Effector memory CD8-positive, alpha-beta T cell (primary cell): ENCODE measurements at regions not wholly inside any gene's neighbourhood (a gene's known extent, or its start where the extent isn't known, plus 50 kb on each side); places are given as distances from the start of the nearest gene placed in this dataset.
A peak's percentile ranks its signal among the peaks of the same experiment; 100 is the strongest.

Source experiments
- ATAC-seq: fragments of 150-1000 bp; cut with Tn5 transposase; replicated peaks from 2 replicates; pipeline ENCODE4 v1.10.0; 2021; ENCODE audit warnings: mild to moderate bottlenecking, moderate library complexity
- DNase-seq, 3 experiments: peaks; one replicate each; pipeline ENCODE4 v3.0.0; 2021
- H3K27ac Mint-ChIP-seq, 2 donors: one replicate each; pipeline ENCODE4 v1.8.0; 2022; ENCODE audit warnings: mild to moderate bottlenecking in 2 of 2, mixed read lengths in 2 of 2, moderate library complexity in 2 of 2
- H3K27me3 Mint-ChIP-seq, 2 donors: one replicate each; pipeline ENCODE4 v1.8.0; 2022; ENCODE audit warnings: mixed read lengths in 2 of 2
- H3K36me3 Mint-ChIP-seq: one replicate; pipeline ENCODE4 v1.8.0; 2022; ENCODE audit warnings: mild to moderate bottlenecking, moderate library complexity, mixed read lengths; ENCODE audit not compliant: insufficient read depth
- H3K4me1 Mint-ChIP-seq, 2 donors: one replicate each; pipeline ENCODE4 v1.8.0; 2022; ENCODE audit warnings: low read depth in 2 of 2, mixed read lengths in 2 of 2
- H3K4me3 Mint-ChIP-seq, 2 donors: one replicate each; pipeline ENCODE4 v1.8.0; 2022; ENCODE audit warnings: mild to moderate bottlenecking in 2 of 2, mixed read lengths in 2 of 2, moderate library complexity in 2 of 2
- H3K9me3 Mint-ChIP-seq, 2 donors: one replicate each; pipeline ENCODE4 v1.8.0; 2022; ENCODE audit warnings: mixed read lengths in 2 of 2

GRCh38 chr10:17510242-17510908, 56.0 kb upstream of the ST8SIA6 start:
- Mint-ChIP-seq H3K27me3 (no peaks in the 10 kb centered on the region), H3K4me3 (peak overlapping the region; percentile 41 to 65), H3K36me3 (peaks cover 11% of the 10 kb centered on the region), H3K9me3 (peaks cover 3 to 10% of the 10 kb centered on the region in 2 donors), H3K4me1 (peaks cover 30 to 75% of the 10 kb centered on the region in 2 donors), H3K27ac (peak overlapping the region; percentile 88 to 92)
- peak in 2 of 3 experiments; percentile 11 to 15 for DNase-seq
- peak; percentile 28 for ATAC-seq

- Mint-ChIP-seq H3K27ac (peak overlapping the region; percentile 87 to 92), H3K4me1 (peaks cover 33 to 86% of the 10 kb centered on the region in 2 donors), H3K4me3 (peak overlapping the region; percentile 22 to 65)
Measured at GRCh38 chr10:17507538-17507937, 53.1 kb upstream of the ST8SIA6 start.

GRCh38 chr10:17506856-17507471, 52.6 kb upstream of the ST8SIA6 start:
- ATAC-seq (no peak), DNase-seq (no peak)
- Mint-ChIP-seq H3K4me3 (peak overlapping the region; percentile 37 to 65), H3K27me3 (no peaks in the 10 kb centered on the region), H3K9me3 (peaks cover 3 to 10% of the 10 kb centered on the region in 2 donors), H3K27ac (peak overlapping the region; percentile 87 to 92), H3K36me3 (peaks cover 11% of the 10 kb centered on the region), H3K4me1 (peaks cover 30 to 85% of the 10 kb centered on the region in 2 donors)

More at GRCh38 chr10:17507538-17507937, 53.1 kb upstream of the ST8SIA6 start:
- H3K27me3 Mint-ChIP-seq, result no peaks in the 10 kb centered on the region
- peaks cover 3 to 10% of the 10 kb centered on the region in 2 donors for H3K9me3 Mint-ChIP-seq
- ATAC-seq (no peak), DNase-seq (no peak)
- H3K36me3 Mint-ChIP-seq, result peaks cover 11% of the 10 kb centered on the region

- Mint-ChIP-seq H3K27ac (peak overlapping the region; percentile 87 to 92), H3K9me3 (peaks cover 3 to 10% of the 10 kb centered on the region in 2 donors), H3K36me3 (peaks cover 9% of the 10 kb centered on the region), H3K27me3 (no peaks in the 10 kb centered on the region), H3K4me3 (peak overlapping the region; percentile 37 to 65), H3K4me1 (peaks cover 30 to 79% of the 10 kb centered on the region in 2 donors)
- no peak for DNase-seq
- no peak for ATAC-seq
Measured at GRCh38 chr10:17506390-17506789, 52.0 kb upstream of the ST8SIA6 start.

- H3K4me3 Mint-ChIP-seq, result peak overlapping the region in 1 of 2 donors; percentile 16
- H3K27me3 Mint-ChIP-seq, result no peaks in the 10 kb centered on the region
- H3K9me3 Mint-ChIP-seq, result peaks cover 3 to 10% of the 10 kb centered on the region in 2 donors
- DNase-seq (no peak), ATAC-seq (no peak)
- H3K27ac Mint-ChIP-seq, result peak overlapping the region in 1 of 2 donors; percentile 92
- peaks cover 7% of the 10 kb centered on the region for H3K36me3 Mint-ChIP-seq
- peaks cover 28 to 67% of the 10 kb centered on the region in 2 donors for H3K4me1 Mint-ChIP-seq
Measured at GRCh38 chr10:17504547-17505245, 50.3 kb upstream of the ST8SIA6 start.
